ENCODE measurements at regions not wholly inside any gene's neighbourhood (a gene's known extent, or its start where the extent isn't known, plus 50 kb on each side); places are given as distances from the start of the nearest gene placed in this dataset.
"Not testable (repeated sequence)": the region's sequence is repeated elsewhere in the genome, so short reads cannot be mapped to it uniquely, and the experiment has no call there.

DNA sequence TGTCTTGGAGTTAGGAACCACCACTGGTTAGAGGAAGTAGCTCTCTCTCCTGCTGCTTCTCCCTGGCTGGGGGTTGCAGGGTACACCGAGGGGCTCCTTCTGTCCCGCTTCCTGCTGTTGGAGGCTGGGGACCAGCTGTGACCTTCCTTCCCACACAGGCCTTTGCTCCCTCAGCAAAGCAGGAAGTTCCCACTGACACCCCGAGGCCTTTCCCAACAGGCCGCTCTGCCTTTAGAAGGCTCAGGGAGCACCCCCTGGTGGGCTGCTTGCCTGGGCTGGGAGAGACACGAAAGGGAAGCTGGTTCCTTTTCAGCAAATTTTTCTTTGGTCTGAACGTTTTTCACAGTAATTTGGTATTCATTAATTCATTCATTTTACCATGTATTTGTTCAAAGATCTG lies 527.9 kb upstream of the B3GAT1 start:
- ChIA-PET POLR2A (no interaction called here), CTCF (interaction anchor here (1.2 kb wide), 1 partner anchor 72 kb away, joined by 4 read pairs; no protein-coding TSS in a partner anchor)
- no peak for DNase-seq (ENCODE audit: low read depth, low spot score)
- TF ChIP-seq, protein P1, sequence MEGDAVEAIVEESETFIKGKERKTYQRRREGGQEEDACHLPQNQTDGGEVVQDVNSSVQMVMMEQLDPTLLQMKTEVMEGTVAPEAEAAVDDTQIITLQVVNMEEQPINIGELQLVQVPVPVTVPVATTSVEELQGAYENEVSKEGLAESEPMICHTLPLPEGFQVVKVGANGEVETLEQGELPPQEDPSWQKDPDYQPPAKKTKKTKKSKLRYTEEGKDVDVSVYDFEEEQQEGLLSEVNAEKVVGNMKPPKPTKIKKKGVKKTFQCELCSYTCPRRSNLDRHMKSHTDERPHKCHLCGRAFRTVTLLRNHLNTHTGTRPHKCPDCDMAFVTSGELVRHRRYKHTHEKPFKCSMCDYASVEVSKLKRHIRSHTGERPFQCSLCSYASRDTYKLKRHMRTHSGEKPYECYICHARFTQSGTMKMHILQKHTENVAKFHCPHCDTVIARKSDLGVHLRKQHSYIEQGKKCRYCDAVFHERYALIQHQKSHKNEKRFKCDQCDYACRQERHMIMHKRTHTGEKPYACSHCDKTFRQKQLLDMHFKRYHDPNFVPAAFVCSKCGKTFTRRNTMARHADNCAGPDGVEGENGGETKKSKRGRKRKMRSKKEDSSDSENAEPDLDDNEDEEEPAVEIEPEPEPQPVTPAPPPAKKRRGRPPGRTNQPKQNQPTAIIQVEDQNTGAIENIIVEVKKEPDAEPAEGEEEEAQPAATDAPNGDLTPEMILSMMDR (IDR thresholded peaks at IDR 0.05; ENCODE audit: insufficient read depth, low read length, missing control alignments), result peak; percentile 18
- no peak overlapping the region for H3K4me3 ChIP-seq (ENCODE audit: low read depth, low read length)

- H3K4me3 ChIP-seq (ENCODE audit: low read depth, low read length), result no peak overlapping the region
- DNase-seq (ENCODE audit: low read depth, low spot score), result no peak
- CTCF ChIA-PET, result no interaction called here
- POLR2A ChIA-PET, result no interaction called here
- TF ChIP-seq, protein P1 (IDR thresholded peaks at IDR 0.05; ENCODE audit: insufficient read depth, low read length, missing control alignments), result no peak
These were observed 527.0 kb upstream of the B3GAT1 start for GRCh38 chr11:134939031-134939430.

- ChIA-PET CTCF (no interaction called here), POLR2A (no interaction called here)
- TF ChIP-seq, protein P1 (IDR thresholded peaks at IDR 0.05; ENCODE audit: insufficient read depth, low read length, missing control alignments), result no peak
These were observed 526.2 kb upstream of the B3GAT1 start for GRCh38 chr11:134938212-134938611.

DNA sequence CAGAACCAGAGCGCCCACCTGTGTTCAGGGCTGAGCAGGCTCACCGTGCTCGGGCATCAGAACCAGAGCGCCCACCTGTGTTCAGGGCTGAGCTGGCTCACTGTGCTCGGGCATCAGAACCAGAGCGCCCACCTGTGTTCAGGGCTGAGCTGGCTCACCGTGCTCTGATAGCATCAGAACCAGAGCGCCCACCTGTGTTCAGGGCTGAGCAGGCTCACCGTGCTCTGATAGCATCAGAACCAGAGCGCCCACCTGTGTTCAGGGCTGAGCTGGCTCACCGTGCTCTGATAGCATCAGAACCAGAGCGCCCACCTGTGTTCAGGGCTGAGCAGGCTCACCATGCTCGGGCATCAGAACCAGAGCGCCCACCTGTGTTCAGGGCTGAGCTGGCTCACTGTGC lies 525.2 kb upstream of the B3GAT1 start:
- POLR2A ChIA-PET; H3K4me3 ChIP-seq (ENCODE audit: low read depth, low read length); DNase-seq (ENCODE audit: low read depth, low spot score); CTCF ChIA-PET: not testable (repeated sequence)

More at GRCh38 chr11:134938212-134938611, 526.2 kb upstream of the B3GAT1 start:
- DNase-seq (ENCODE audit: low read depth, low spot score), result no peak
- no peak overlapping the region for H3K4me3 ChIP-seq (ENCODE audit: low read depth, low read length)

DNA sequence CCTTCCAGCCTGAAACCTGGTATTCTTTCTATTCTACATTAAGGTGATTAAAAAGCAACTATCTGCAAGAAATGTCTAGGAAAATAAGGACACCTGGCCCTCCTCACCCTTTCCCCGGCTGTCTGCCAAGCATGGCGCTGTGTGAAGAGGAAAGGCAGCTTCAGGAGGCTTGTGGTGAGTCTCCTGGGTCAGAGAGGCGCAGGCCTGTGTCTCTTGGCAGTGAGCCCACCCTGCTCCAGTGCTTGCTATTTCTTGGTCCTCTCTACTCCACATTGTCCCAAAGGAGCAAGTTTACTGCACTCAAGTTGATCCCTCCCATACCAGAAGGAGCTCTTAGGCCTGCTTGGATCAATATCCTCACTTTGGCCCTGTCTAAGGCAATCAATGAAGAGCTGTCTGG lies 520.7 kb upstream of the B3GAT1 start:
- no peak overlapping the region for H3K4me3 ChIP-seq (ENCODE audit: low read depth, low read length)
- CTCF ChIA-PET, result no interaction called here
- TF ChIP-seq, protein P1 (IDR thresholded peaks at IDR 0.05; ENCODE audit: insufficient read depth, low read length, missing control alignments), result no peak
- no peak for DNase-seq (ENCODE audit: low read depth, low spot score)
- POLR2A ChIA-PET, result no interaction called here

- DNase-seq (ENCODE audit: low read depth, low spot score), result no peak
- TF ChIP-seq, protein P1 (IDR thresholded peaks at IDR 0.05; ENCODE audit: insufficient read depth, low read length, missing control alignments), result no peak
- H3K4me3 ChIP-seq (ENCODE audit: low read depth, low read length), result no peak overlapping the region
- ChIA-PET POLR2A (no interaction called here), CTCF (no interaction called here)
These were observed 513.4 kb upstream of the B3GAT1 start for GRCh38 chr11:134925432-134925831.

DNA sequence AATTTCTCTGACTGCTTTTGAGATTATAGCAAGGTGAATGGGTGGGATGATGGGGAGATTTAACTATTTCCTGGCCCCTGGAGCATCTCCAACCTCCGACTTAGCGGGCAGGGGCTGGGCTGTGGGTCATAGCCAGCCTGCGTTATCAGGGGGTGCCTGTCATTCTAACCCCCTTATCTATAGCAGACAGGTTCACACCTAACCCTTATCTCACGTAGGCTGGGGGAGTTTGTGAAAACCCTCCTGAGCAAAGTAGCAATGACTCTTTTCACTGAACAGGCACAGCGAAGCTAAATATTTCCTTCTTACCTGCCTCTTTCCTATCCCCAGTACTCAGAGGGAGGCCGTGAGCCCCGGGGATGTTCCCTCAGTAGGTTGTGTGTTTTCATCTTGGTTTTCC lies 511.4 kb upstream of the B3GAT1 start:
- no peak overlapping the region for H3K4me3 ChIP-seq (ENCODE audit: low read depth, low read length)
- POLR2A ChIA-PET, result no interaction called here
- DNase-seq (ENCODE audit: low read depth, low spot score), result no peak
- TF ChIP-seq, protein P1 (IDR thresholded peaks at IDR 0.05; ENCODE audit: insufficient read depth, low read length, missing control alignments), result no peak
- CTCF ChIA-PET, result no interaction called here

All from AG04449 (cell line).